RWPE2 (cell line): ENCODE measurements at regions not wholly inside any gene's neighbourhood (a gene's known extent, or its start where the extent isn't known, plus 50 kb on each side); places are given as distances from the start of the nearest gene placed in this dataset.
A peak's percentile ranks its signal among the peaks of the same experiment; 100 is the strongest.

Experiments used
- ATAC-seq: fragments of 200-7000 bp; cut with Tn5 transposase; 3 replicates; pipeline ENCODE4 v1.9.1; 2021; ENCODE audit warnings: low read depth
- DNase-seq: peaks from one replicate; pipeline ENCODE4 v3.0.0-alpha.2; 2020; ENCODE audit warnings: low spot score
- H3K27ac ChIP-seq: fragments of 450-650 bp; 2 replicates; pipeline ENCODE4 v1.5.1; 2017; ENCODE audit warnings: mild to moderate bottlenecking; ENCODE audit not compliant: poor library complexity, severe bottlenecking
- H3K27me3 ChIP-seq: fragments of 250-450 bp; sonication (Bioruptor Pico); 2 replicates; pipeline ENCODE4 v1.5.1; 2021; ENCODE audit warnings: mild to moderate bottlenecking, moderate library complexity; ENCODE audit not compliant: insufficient read depth, poor library complexity, severe bottlenecking
- H3K36me3 ChIP-seq: fragments of 250-450 bp; sonication (Bioruptor Pico); 2 replicates; pipeline ENCODE4 v1.5.1; 2020; ENCODE audit warnings: low read depth, mild to moderate bottlenecking, moderate library complexity
- H3K4me1 ChIP-seq: fragments of 250-450 bp; sonication (Bioruptor Pico); 2 replicates; pipeline ENCODE4 v1.5.1; 2021; ENCODE audit warnings: mild to moderate bottlenecking, moderate library complexity; ENCODE audit not compliant: insufficient read depth, poor library complexity, severe bottlenecking
- H3K4me3 ChIP-seq: fragments of 250-450 bp; sonication (Bioruptor Pico); 2 replicates; pipeline ENCODE4 v1.5.1; 2021; ENCODE audit warnings: mild to moderate bottlenecking, moderate library complexity; ENCODE audit not compliant: severe bottlenecking
- H3K9me3 ChIP-seq: fragments of 250-450 bp; sonication (Bioruptor Pico); 2 replicates; pipeline ENCODE4 v1.5.1; 2021; ENCODE audit warnings: mild to moderate bottlenecking, moderate library complexity; ENCODE audit not compliant: severe bottlenecking
- TF ChIP-seq, protein P1 (sequence below): fragments of 450-650 bp; IDR thresholded peaks from one replicate; pipeline ENCODE4 v1.5.1; 2017; ENCODE audit warnings: mild to moderate bottlenecking, moderate library complexity; ENCODE audit not compliant: poor library complexity, severe bottlenecking

GRCh38 chr5:43773478-43773844 lies 170.5 kb downstream of the NNT start:
- Histone ChIP-seq H3K36me3 (no peaks in the 10 kb centered on the region), H3K4me3 (no peak overlapping the region), H3K27me3 (no peaks in the 10 kb centered on the region), H3K9me3 (no peaks in the 10 kb centered on the region), H3K27ac (peak overlapping the region; percentile 98), H3K4me1 (peaks cover 33% of the 10 kb centered on the region)
- ATAC-seq (peak; percentile 75), DNase-seq (no peak)
- TF ChIP-seq, protein P1, sequence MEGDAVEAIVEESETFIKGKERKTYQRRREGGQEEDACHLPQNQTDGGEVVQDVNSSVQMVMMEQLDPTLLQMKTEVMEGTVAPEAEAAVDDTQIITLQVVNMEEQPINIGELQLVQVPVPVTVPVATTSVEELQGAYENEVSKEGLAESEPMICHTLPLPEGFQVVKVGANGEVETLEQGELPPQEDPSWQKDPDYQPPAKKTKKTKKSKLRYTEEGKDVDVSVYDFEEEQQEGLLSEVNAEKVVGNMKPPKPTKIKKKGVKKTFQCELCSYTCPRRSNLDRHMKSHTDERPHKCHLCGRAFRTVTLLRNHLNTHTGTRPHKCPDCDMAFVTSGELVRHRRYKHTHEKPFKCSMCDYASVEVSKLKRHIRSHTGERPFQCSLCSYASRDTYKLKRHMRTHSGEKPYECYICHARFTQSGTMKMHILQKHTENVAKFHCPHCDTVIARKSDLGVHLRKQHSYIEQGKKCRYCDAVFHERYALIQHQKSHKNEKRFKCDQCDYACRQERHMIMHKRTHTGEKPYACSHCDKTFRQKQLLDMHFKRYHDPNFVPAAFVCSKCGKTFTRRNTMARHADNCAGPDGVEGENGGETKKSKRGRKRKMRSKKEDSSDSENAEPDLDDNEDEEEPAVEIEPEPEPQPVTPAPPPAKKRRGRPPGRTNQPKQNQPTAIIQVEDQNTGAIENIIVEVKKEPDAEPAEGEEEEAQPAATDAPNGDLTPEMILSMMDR: no peak

DNA sequence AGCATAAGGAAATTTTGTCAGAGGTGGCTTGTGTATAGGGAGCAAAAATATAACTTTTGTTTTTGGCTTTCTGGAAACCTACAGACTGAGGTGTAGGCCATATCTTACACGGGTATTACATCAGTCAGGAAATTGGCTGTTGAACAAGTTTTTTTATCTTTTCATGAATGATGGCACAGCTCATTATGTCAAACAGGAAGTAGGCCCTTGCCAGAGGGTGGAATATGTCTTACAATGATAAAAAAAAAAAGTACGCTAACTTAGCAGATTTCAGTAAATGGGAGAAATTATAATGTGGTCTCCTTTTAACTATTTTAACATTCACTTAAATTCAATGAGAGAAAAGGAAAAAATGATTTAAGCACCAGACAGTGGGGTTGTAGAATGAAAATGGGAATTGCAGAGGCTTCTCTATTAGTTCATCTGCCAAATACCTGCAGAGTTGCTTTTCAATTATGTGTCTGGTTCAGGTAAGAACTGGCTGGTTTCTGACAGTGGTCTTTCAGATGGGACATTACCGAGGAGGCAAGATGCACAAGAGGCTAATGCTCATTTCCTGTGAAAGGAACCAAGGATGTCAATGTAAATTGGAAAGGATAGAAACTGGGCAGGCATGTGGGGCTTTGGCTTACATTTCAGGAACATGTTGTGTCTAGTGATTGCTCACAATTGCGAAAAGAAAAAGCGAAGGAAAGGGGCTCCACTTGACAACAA lies 169.9 kb downstream of the NNT start:
- H3K27ac ChIP-seq: peak overlapping the region; percentile 98
- H3K9me3 ChIP-seq: no peaks in the 10 kb centered on the region
- H3K27me3 ChIP-seq: no peaks in the 10 kb centered on the region
- no peak overlapping the region for H3K4me3 ChIP-seq
- DNase-seq (no peak), ATAC-seq (peak; percentile 84)
- H3K4me1 ChIP-seq: peaks cover 33% of the 10 kb centered on the region
- TF ChIP-seq, protein P1: no peak
- no peaks in the 10 kb centered on the region for H3K36me3 ChIP-seq

GRCh38 chr5:43772458-43772763 lies 169.4 kb downstream of the NNT start:
- Histone ChIP-seq H3K36me3 (no peaks in the 10 kb centered on the region), H3K27ac (peak overlapping the region; percentile 98), H3K9me3 (no peaks in the 10 kb centered on the region), H3K4me1 (peaks cover 33% of the 10 kb centered on the region), H3K4me3 (no peak overlapping the region), H3K27me3 (no peaks in the 10 kb centered on the region)
- TF ChIP-seq, protein P1: no peak
- no peak for ATAC-seq
- DNase-seq: no peak

DNA sequence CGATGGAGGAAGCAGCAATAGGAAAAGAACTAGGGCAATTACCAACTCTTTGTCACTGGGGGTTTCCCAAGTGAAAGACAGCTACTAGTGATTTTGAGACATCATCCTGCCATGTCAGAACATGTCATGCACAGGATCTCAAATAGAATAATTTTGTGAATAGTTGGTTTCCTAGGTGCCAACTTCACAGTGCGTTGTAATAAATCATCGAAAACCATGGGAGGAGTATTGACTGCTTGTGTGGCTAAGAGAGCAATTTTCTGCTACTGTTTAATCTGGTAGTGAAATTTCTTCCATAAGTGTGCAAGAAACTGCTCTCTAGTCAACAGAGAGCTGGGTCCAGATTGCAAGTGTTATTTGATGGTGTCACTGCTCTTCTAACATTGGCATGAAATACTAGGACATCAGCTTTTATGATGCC lies 168.6 kb downstream of the NNT start:
- H3K27ac ChIP-seq: peak overlapping the region; percentile 98
- no peaks in the 10 kb centered on the region for H3K9me3 ChIP-seq
- H3K36me3 ChIP-seq: no peaks in the 10 kb centered on the region
- no peak for DNase-seq
- TF ChIP-seq, protein P1: no peak
- peaks cover 33% of the 10 kb centered on the region for H3K4me1 ChIP-seq
- peak; percentile 30; the same call in 2 of the 3 replicates for ATAC-seq
- no peak overlapping the region for H3K4me3 ChIP-seq
- no peaks in the 10 kb centered on the region for H3K27me3 ChIP-seq

- H3K4me1 ChIP-seq: peaks cover 33% of the 10 kb centered on the region
- no peak for DNase-seq
- H3K4me3 ChIP-seq: no peak overlapping the region
- no peaks in the 10 kb centered on the region for H3K27me3 ChIP-seq
- no peak for ATAC-seq
- H3K36me3 ChIP-seq: no peaks in the 10 kb centered on the region
- H3K9me3 ChIP-seq: no peaks in the 10 kb centered on the region
- TF ChIP-seq, protein P1: no peak
- H3K27ac ChIP-seq: no peak overlapping the region
Observed at GRCh38 chr5:43769571-43770355, 166.8 kb downstream of the NNT start.
